Endometrium (tissue), 2 donors: ENCODE measurements at regions not wholly inside any gene's neighbourhood (a gene's known extent, or its start where the extent isn't known, plus 50 kb on each side); places are given as distances from the start of the nearest gene placed in this dataset.
"Not testable (repeated sequence)": the region's sequence is repeated elsewhere in the genome, so short reads cannot be mapped to it uniquely, and the experiment has no call there.

ENCODE experiments used
- FAIRE-seq: peaks from 2 replicates; lab custom pipeline; 2012; peaks lifted over from hg19 to GRCh38; lab: Jason Lieb, UNC
- donor health status: control.
- donor health status: control.

DNA sequence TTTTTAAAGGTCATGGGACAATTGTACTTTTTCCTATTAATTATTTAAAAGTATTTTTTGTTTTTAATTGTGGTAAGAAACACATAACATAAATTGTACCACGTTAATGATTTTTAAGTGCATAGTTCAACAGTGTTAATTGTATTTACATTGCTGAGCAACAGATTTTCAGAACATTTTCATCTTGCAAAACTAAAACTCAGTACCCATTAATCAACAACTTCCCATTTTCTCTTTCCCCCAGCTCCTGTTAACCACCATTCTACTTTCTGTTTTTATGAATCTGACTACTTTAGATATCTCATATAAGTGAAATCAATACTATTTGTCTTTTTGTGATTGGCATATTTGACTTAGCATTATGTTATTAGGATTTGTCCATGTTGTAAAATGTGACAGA, 483.9 kb upstream of the ZNF804A start:
- no peak for FAIRE-seq

DNA sequence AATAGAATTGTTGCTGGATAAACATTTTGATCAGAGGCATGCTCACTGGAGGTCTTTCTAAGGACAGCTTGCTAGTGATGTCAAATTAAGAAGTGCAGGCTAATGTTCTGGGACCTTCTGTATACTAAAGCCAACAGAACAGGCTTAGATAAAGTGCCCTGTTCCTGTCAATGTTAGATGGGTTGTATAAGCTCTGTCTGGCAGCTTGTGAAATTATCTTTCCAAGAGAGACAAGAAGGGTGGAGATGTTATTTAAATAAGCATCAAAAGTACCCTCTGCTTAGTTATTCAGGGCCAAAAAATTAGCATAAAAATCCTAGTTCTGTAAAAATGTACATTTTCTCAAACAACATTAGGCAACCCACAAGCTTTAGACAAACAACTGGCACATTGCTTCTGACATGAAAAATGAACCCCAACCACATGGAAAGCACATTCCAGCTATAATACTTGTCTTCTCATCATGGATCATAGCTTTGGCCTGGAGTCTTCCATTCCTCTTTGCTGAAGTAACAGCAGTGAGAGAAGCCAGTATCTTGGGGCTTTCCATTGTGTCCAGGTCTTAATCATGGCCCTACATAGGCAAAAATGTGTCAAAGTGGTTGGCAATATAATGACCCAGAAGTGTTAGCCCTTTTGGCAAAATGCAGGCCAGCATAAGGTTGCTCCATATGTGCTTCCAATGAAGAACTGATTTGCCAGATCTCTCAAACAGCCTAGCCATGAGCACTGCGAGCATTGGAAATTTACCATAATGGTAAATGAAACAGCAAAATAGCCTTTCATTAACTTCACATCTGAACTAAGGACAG, 478.1 kb upstream of the ZNF804A start:
- FAIRE-seq = no peak

DNA sequence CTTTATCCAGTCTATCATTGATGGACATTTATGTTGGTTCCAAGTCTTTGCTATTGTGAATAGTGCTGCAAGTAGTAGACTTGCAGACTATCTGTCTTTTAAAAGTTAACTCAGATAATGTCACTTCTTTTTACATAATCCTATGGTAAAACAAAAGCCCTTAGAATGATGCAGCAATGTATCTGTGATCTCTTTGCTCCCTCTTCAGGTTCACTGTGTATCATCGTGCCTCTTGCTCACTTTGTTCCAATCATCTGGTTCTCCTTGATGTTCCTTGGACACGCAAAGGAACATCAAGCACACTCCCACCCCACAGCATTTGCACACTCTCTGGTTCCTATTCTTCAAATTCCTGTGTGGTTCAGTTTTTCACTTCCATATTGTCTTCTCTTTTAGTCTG, 472.5 kb upstream of the ZNF804A start:
- FAIRE-seq = no peak

DNA sequence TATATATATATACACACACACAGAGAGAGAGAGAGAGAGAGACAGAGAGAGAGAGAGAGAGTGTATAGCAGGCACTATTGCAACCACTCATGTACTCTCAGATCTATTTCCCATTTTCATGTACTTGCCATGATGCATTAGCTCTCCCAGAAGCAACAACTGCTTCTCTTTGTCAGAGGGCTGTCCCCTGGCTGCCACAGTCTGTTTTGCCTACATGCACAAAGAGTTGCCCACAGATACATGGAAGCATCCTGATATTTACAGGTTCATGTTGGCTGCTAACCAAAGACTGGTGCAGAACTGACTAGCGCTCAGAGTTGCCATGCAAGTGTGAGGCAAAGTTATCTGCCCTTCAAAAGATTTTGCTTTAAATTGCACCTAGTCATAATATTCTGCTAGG, 469.3 kb upstream of the ZNF804A start:
- FAIRE-seq = no peak

DNA sequence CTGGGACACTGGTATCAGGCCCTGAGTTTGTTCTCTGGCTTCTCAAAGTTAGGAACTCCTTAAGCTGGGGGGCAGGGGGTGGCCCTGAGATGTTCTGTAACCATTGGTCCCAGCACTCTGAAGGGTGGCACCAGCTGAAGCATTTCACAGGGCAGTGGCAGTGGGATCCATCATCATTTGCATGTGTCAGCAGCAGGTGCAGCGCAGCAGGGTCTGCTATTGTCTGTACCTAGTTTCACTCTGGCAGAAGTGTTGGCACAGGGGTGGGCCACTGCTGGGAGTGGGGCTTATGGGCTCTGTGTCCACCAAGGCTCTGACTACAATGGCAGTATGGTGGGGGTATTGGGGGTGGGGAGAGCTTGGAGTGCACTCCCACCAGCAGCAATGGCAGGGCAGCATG, 460.4 kb upstream of the ZNF804A start:
- FAIRE-seq = no peak

DNA sequence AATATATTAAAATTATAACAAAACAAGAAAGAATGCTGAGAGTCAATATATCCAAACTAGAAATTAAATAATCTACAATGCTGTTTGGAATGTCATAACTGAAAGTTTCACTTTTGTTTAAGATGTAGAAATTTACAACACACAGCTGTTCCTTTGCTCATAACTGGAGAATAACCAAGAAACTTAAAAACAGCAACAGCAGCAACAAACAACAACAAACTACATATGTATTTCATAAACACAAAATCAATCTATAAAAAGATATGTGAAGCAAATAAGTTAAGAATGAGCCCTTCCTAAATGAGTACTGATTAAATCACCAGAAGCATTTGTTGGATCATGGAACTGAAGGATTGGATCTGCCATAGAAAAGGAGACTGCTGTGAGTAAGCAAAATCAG, 456.5 kb upstream of the ZNF804A start:
- peak; percentile 85 for FAIRE-seq

DNA sequence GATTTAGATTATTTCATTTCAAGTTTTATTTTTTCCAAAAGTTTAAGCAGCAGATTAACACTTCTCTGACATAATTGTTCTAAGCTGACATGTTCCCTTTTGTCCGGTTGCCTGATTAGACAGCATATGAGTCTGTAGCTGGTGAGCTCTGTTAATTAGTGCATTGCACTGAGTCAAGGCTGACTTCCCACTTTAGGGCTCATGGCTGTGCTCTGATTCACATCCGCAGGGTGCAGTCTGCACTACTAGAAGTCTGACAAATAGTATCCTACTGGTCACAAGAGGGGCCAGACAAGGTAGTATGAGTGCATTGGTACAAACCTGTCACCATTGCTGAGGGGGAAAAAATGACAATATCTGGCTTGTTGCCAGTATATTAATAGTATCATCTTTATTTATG, 443.9 kb upstream of the ZNF804A start:
- FAIRE-seq = no peak

DNA sequence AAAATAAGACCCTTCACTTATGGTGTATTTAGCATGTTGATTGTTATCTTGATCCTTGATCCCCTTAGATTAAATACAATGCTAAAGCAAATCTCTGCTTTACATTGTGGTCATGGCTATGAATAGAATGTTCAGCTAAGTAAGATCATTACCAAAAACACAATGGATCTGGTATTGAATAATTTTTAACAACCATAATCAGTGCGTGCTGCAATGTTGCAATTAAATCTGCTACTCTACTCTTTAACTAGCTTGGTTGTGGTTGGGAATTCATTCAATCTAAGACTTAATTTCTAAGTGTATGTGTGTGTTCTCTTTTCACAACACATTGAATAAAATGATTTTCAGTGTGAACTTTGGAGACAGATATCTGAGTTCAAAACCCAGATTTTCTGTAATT, 442.5 kb upstream of the ZNF804A start:
- no peak for FAIRE-seq

DNA sequence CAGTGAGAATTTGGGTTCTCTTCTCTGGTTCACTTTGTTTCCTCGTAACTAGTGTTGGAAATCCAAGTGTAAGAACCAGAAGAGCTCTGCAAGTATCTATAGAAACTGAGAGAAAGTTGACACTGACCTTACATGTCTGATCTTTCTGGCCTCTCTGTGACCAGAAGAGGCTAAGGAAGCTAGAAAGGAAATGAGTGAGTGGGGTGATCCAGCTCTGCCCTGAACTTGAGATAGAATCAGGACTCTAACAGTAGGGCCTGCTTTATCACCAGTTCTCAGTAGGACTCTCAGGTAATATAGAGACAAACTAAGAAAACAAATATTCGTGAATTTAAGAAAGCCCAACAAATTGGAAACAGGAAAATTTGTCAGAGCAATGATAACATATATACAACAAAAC, 441.2 kb upstream of the ZNF804A start:
- no peak for FAIRE-seq

DNA sequence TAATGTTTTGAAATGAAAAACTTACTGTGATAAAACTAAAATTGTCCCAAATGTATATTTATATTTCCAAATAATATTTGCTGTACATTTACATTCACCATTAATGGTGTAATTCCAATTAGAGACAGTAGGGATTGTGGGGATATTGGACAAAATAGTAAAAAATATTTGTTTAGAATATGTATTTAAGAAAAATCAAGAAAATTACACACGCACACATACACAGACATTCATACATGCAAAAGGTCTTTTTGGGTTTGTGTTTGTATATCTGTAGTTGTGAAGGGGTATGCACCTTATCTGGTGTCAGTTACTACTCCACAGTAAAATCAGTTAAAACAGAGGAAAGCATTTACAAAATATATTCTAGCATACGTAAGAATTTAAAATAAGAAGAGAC, 435.9 kb upstream of the ZNF804A start:
- peak; percentile 12 for FAIRE-seq

DNA sequence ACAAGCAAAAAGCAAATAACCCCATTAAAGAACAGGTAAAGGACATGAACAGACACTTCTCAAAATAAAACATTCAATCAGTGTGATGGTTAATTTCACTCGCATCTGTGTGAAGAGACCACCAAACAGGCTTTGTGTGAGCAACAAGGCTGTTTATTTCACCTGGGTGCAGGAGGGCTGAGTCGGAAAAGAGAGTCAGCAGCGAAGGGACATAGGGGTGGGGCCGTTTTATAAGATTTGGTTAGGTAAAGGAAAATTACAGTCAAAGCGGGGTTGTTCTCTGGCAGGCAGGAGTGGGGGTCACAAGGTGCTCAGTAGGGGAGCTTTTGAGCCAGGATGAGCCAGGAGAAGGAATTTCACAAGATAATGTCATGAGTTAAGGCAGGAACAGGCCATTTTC, 429.5 kb upstream of the ZNF804A start:
- not testable (repeated sequence) for FAIRE-seq

DNA sequence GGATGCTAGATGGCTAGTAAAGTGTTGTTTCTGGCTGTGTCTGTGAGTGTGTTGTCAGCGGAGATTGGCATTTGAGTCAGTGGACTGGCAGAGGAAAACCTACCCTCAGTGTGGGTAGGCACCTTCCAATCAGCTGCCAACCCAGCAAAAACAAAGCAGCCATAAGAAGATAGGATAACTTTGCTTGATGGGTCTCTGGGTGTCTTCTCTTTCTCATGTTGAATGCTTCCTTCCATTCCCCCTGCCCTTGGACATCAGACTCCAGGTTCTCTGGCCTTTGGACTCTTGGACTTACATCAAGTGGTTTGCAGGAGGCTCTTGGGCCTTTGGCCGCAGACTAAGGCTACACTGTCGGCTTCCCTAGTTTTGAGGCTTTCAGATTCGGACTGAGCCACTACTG, 429.0 kb upstream of the ZNF804A start:
- FAIRE-seq = no peak

DNA sequence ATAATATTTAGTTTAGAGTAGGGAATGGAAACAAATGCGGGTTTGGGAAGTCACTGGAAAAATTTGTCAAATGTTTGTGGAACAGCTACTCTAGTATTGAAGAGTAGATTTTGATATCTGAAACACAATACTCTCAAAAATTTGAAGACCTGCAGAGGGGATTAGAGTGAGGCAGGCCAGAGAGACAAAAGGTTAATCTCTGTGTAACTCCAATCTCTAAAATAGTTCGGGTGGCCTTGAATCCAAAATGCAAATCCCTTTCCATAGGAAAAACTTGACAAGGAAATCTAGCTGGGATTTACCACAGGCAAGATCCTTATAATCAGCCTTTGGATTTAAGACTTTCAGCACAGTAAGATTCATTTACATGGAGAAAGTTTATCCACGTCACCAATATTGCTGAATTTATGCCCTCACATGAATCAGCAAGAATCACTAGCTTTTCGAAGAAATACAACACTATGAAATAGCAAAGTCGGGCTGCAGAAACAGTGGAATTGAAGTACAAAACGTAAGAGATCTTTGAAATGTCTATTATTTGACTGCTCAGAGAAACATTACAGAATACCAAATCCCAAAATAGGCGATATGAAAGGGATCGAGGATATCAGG, 423.7 kb upstream of the ZNF804A start:
- no peak for FAIRE-seq

DNA sequence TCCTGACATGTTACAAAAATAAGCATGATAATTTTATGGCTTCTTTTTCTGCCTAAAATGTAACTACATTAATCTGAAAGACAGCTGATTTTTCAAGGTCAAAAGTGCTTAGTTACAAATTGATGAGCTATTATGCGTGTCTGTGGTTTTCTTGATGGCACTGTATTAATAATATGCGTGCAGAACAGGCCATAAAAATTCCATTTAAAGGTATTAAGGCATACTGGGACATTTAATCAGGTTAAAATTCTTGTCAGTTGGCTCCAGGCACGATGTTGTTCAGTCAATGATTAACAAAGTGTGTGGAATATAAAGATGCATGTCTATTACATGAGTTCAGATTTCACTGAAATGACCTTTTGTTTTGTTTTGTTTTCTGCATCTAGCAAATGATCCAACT, 420.1 kb upstream of the ZNF804A start:
- FAIRE-seq = no peak

DNA sequence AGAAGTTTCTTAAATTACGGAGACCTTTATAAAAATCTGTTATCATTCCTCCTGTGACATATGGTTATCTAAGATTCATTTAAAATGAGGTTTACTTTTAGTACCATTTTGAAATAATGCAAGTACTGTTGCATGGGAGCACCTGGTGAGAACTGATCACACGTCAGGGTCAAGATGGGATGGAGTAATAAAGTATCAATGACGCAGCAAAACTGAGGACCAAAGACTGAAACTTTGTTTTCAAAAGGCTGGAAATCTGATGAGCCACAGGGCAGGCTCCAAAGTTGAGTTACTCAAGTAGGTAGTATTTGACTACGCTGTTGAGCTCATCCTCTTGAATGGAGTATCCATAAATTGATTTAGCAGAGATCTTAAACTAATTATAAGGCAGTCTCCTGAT, 411.9 kb upstream of the ZNF804A start:
- FAIRE-seq = no peak

DNA sequence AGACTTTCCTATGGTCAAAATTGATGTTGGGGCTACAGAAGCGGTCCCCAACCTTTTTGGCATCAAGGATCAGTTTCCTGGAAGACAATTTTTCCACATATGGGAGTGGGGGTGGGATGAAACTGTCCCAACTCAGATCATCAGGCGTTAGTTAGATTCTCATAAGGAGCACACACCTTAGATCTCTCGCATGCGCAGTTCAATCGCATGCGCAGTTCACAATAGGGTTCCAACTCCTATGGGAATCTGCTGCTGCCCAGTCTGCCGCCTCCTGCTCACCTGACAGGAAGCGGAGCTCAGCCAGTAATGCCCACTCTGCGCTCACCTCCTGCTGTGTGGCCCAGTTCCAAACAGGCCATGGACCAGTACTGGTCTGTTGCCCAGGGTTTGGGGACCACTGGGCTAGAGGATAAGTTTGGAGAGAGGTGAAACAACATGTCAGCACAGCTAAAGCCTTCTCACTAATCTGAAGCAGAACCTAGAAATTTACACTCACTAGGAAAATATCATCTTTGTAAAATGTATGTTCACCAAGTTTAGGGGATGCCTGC, 410.8 kb upstream of the ZNF804A start:
- no peak for FAIRE-seq

DNA sequence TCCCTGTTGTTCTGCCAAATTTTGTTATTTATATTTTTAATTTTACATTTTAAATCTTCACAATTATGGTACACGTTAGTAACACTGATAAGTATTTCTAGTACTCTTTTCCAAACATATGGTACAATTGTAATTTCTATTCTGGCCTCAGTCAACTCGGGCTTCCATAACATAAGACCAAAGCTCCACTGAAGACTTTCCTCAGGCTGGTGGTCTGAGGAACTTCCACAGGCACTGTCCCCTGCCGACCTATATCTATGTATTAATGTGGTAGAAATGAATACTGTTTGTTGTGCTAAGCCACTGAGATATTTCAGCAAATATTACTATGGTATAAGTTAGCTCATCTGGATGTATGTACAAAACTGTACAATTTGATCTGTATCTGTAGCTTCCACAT, 407.6 kb upstream of the ZNF804A start:
- no peak for FAIRE-seq

DNA sequence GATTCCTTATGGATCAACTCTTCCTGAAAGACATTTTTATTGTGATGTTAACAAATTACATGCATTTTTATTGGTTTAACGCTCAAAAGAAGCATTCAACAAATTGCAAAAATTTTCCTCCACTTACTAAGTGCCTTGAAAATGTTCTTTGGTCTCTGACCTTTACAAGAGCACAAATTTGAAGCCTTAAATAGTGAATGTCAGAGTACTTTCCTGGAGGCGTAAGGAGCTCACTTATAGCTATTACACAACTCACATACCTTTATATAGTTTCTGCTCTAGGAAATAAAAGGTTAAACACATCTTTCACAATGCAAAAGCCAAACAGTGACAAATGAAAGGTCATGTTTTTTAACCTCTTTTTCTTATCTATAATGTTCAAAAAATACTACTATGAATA, 405.7 kb upstream of the ZNF804A start:
- FAIRE-seq = no peak

DNA sequence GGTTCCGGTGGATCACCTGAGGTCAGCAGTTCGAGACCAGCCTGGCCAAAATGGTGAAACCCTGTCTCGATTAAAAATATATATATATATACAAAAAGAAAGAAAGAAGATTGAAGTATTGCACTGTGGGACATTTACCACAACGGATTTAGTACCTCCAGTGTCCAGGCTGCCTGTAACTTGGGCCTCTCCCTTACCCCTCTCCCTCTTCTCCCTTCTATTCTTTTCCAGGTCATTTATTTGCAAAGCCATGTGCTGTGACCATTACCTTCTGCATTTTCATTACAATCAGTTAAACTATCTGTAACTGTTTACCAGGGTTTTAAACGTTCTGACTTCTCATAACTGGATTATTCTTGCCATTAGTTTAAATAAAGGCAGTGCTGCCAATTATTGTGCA, 400.9 kb upstream of the ZNF804A start:
- no peak for FAIRE-seq

DNA sequence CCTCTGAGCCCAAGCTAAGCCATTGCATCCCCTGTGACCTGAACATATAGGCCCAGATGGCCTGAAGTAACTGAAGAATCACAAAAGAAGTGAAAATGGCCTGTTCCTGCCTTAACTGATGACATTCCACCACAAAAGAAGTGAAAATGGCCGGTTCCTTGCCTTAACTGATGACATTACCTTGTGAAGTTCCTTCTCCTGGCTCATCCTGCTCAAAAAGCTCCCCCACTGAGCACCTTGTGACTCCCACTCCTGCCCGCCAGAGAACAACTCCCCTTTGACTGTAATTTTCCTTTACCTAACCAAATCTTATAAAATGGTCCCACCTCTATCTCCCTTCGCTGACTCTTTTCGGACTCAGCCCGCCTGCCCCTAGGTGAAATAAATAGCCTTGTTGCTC, 399.5 kb upstream of the ZNF804A start:
- not testable (repeated sequence) for FAIRE-seq

DNA sequence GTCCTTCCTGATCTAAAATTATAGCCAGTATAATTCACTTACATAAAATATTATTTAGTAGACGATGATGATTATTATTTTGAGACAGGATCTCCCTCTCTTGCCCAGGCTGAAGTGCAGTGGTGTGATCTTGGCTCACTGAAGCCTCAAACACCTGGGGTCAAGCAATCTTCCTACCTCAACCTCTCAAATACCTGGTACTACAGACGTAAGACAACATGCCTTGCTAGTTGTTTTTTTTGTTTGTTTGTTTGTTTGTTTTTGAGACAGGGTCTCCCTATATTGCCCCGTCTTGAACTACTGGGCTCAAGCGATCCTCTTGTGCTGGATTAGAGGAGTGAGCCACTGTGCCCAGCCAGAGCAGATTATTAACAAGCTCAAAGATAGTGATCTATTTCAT, 399.1 kb upstream of the ZNF804A start:
- no peak for FAIRE-seq

DNA sequence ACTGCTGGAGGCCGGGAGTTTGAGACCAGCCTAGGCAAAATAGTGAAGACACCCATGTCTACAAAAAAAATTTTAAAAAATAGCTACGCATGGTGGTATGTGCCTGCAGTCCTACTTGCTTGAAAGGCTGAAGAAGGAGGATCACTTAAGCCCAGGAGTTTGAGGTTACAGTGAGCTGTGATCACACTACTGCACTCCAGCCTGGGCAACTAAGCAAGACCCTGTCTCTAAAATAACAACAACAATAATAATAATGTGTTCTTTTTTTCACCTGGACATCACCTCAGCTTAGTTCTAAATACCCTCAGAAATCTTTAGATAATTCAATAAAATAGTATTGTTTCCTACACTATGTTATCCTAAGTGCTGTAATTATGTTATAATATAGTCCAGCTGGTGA, 397.1 kb upstream of the ZNF804A start:
- FAIRE-seq = no peak

DNA sequence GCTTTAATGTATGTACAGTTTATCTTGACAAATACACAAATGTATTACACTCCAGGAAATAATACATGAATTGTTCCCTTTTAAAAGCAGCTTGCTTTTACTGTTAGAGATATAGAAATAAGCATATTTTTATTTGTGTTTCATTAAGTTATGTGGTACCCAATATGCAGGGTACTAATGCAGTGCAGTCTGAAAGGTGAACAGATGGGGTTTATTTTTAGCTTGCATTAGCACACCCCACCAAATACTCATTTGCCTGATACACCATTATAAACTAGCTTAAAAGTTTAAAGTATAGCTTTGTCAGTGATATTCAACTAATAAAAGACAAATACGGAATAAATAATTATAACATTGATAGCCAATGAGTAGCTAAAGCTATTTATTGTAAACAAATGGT, 394.7 kb upstream of the ZNF804A start:
- no peak for FAIRE-seq

DNA sequence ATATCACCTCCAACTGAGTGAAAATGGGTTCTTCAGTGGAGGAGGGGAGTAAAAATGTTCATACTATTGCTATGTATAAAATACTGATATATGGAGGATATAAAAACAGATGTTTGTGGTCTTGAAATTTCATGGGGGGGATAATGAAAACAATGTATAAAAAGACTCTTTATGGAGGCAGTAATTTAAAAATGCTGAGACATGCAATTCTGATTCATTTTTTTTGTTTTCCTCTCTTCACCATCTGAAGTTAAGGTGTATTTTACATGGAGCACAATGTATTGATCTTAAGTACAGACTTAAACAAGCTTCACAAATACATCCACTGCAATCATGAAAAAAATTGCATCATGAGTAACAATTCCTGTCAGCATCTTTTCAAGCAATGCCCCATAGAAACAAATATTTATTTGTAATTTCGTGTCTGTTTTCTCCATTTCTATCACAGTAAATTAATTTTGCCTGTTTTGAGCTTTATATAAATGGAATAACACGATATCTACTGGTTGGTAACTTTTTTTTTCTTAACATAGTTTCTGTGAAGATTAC, 393.2 kb upstream of the ZNF804A start:
- FAIRE-seq = no peak
